ENCODE measurements at regions not wholly inside any gene's neighbourhood (a gene's known extent, or its start where the extent isn't known, plus 50 kb on each side); places are given as distances from the start of the nearest gene placed in this dataset.
"Not testable (repeated sequence)": the region's sequence is repeated elsewhere in the genome, so short reads cannot be mapped to it uniquely, and the experiment has no call there.

- ATAC-seq = no peak
- Mint-ChIP-seq H3K9me3 (peaks cover 7% of the 10 kb centered on the region), H3K36me3 (ENCODE audit: low read depth) (no peaks in the 10 kb centered on the region), H3K4me1 (no peaks in the 10 kb centered on the region), H3K4me3 (no peak overlapping the region), H3K27ac (no peak overlapping the region), H3K27me3 (no peaks in the 10 kb centered on the region)
- DNase-seq = no peak
These were observed 134.8 kb downstream of the INHBA start for GRCh38 chr7:41568135-41568534.

DNA sequence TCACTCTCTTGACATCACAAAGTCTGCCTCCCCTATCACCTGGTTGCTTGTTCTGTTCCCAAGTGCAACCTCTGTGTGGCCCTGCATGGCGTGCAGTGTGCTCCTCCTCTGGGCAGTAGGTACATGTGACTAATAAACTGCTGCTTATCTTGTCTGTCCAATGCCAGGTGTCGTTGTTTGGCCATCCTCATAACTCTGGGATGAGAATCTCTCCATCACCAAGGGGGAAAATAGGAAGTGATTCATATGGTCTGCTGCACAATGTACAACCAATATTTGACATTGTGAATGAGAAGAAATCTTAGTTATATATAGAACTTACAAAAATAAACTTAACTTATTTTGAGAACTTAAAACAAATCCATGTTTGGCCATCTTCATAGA is 135.2 kb downstream of the INHBA start:
- DNase-seq (no peak), ATAC-seq (no peak)
- Mint-ChIP-seq H3K4me1 (no peaks in the 10 kb centered on the region), H3K27me3 (no peaks in the 10 kb centered on the region), H3K9me3 (peaks cover 7% of the 10 kb centered on the region), H3K4me3 (no peak overlapping the region), H3K27ac (no peak overlapping the region), H3K36me3 (ENCODE audit: low read depth) (no peaks in the 10 kb centered on the region)

GRCh38 chr7:41567031-41567730 is 135.7 kb downstream of the INHBA start:
- H3K4me1 Mint-ChIP-seq = no peaks in the 10 kb centered on the region
- no peak overlapping the region for H3K27ac Mint-ChIP-seq
- no peaks in the 10 kb centered on the region for H3K36me3 Mint-ChIP-seq (ENCODE audit: low read depth)
- ATAC-seq (no peak), DNase-seq (no peak)
- H3K27me3 Mint-ChIP-seq = no peaks in the 10 kb centered on the region
- H3K9me3 Mint-ChIP-seq = peaks cover 7% of the 10 kb centered on the region
- no peak overlapping the region for H3K4me3 Mint-ChIP-seq

DNA sequence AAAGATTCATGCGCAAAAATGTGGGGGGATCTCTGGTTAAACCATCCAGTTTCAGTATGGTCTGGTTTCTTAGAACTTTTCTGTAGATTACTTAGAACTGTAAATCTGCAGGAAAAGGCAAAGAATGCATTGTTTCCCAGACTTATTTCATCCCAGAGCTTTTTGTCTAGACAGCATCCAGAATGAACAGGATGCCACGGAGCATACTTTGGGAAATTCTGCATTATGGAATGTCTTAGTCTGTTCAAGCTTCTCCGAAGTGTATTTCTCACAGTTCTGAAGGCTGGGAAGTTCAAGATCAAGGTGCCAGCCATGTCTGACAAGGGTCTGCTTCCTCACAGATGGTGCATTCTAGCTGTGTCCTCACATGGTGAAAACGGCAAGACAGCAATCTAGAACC is 136.3 kb downstream of the INHBA start:
- no peak overlapping the region for H3K27ac Mint-ChIP-seq
- peaks cover 7% of the 10 kb centered on the region for H3K9me3 Mint-ChIP-seq
- no peaks in the 10 kb centered on the region for H3K36me3 Mint-ChIP-seq (ENCODE audit: low read depth)
- no peaks in the 10 kb centered on the region for H3K4me1 Mint-ChIP-seq
- H3K27me3 Mint-ChIP-seq = no peaks in the 10 kb centered on the region
- ATAC-seq (no peak), DNase-seq (no peak)
- H3K4me3 Mint-ChIP-seq = no peak overlapping the region

DNA sequence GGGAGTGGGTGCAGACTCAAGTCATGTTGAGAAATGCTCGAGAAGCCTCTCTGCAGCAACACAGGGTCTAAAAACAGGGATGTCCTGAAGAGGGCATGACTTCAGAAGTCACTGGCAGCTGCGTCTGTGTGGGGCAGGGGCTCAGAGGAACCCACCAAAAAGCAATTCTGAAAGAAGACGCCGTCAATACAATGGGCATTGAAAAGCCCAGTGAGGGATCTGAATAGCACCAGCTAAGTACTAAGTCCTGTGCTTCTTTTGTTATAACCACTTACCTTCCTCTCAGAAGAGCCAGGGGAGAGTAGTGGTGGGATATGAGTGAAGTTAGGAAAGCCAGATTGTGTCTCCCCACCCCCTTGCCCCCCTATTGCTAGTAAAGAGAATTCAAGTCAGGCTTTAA is 137.2 kb downstream of the INHBA start:
- H3K4me1 Mint-ChIP-seq = no peaks in the 10 kb centered on the region
- H3K4me3 Mint-ChIP-seq = no peak overlapping the region
- H3K9me3 Mint-ChIP-seq = peaks cover 7% of the 10 kb centered on the region
- H3K27ac Mint-ChIP-seq = no peak overlapping the region
- no peaks in the 10 kb centered on the region for H3K27me3 Mint-ChIP-seq
- DNase-seq (no peak), ATAC-seq (no peak)
- H3K36me3 Mint-ChIP-seq (ENCODE audit: low read depth) = no peaks in the 10 kb centered on the region

DNA sequence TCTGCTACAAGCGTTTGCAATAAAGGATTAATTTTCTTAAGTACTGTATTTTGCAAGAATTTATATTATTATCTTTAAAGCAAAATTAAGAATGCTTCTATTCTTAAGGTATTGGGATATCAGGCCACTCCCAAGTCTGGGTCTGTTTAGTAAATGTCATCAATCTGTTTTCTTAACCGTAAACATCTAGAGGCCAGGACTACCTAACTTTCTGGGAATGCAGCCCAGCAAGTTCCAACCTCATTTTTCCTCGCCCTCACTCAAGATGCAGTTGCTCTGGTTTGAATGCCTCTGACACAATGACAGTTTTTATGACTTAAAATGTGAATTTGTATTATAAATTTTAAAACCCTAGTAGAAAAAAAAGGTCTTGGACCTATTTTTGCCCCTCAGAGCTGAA is 143.5 kb downstream of the INHBA start:
- Mint-ChIP-seq H3K4me3 (no peak overlapping the region), H3K4me1 (no peaks in the 10 kb centered on the region), H3K9me3 (peaks cover 8% of the 10 kb centered on the region), H3K27me3 (no peaks in the 10 kb centered on the region), H3K27ac (no peak overlapping the region), H3K36me3 (ENCODE audit: low read depth) (no peaks in the 10 kb centered on the region)
- DNase-seq = no peak
- no peak for ATAC-seq

GRCh38 chr7:41554481-41554880 is 148.4 kb downstream of the INHBA start:
- H3K27me3 Mint-ChIP-seq = no peaks in the 10 kb centered on the region
- H3K9me3 Mint-ChIP-seq = peaks cover 12% of the 10 kb centered on the region
- no peaks in the 10 kb centered on the region for H3K4me1 Mint-ChIP-seq
- DNase-seq (no peak), ATAC-seq (no peak)
- no peak overlapping the region for H3K4me3 Mint-ChIP-seq
- H3K36me3 Mint-ChIP-seq (ENCODE audit: low read depth) = no peaks in the 10 kb centered on the region
- no peak overlapping the region for H3K27ac Mint-ChIP-seq

DNA sequence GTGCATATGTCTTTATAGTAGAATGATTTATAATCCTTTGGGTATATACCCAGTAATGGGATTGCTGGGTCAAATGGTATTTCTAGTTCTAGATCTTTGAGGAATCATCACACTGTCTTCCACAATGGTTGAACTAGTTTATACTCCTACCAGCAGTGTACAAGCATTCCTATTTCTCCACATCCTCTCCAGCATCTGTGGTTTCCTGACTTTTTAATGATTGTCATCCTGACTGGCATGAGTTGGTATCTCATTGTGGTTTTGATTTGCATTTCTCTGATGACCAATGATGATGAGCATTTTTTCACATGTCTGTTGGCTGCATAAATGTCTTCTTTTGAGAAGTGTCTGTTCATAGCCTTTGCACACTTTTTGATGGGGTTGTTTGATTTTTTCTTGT is 152.8 kb downstream of the INHBA start:
- H3K36me3 Mint-ChIP-seq (ENCODE audit: low read depth); H3K4me1 Mint-ChIP-seq; DNase-seq; ATAC-seq; H3K27me3 Mint-ChIP-seq; H3K27ac Mint-ChIP-seq; H3K4me3 Mint-ChIP-seq; H3K9me3 Mint-ChIP-seq: not testable (repeated sequence)

DNA sequence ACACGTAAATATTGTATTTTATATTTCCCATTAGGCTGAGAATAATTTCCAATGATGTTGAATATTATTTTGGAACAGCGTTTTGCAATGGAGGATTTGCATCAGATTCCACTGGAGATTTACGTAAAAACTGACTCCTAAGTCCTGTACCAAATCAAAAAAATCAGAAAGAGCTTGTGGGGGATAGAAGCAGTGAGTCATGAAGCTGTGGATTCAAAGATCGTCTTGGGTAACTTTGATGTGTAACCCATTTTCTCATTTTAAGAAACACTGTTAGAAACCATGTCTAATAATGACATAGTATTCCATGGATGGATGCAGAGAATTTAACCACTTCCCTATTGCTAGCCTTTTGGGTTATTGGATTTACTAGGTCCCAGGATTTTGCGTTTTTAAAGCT is 158.6 kb downstream of the INHBA start:
- Mint-ChIP-seq H3K9me3 (no peaks in the 10 kb centered on the region), H3K4me1 (no peaks in the 10 kb centered on the region), H3K4me3 (no peak overlapping the region), H3K27ac (no peak overlapping the region), H3K36me3 (ENCODE audit: low read depth) (no peaks in the 10 kb centered on the region), H3K27me3 (no peaks in the 10 kb centered on the region)
- DNase-seq = no peak
- ATAC-seq = no peak

DNA sequence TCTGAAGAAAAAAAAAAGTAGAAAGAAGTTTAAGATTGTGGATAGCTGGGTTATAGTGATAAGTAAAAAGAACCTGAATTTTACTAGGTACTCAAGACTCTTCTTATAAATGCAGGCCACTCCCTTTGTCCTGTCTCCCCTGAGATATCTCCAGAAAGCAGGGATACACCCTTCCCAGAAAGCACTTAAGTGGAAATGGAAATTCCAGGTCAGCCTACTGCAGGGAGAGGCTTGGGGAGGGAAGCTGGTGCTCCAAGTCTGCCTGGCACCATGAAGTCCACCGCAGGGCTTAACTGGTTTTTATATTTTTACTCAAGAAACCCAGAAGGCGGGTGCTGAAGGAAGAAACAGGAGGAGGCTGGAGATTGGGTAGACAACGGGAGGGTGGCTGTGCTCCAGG is 162.3 kb downstream of the INHBA start:
- Mint-ChIP-seq H3K36me3 (ENCODE audit: low read depth) (no peaks in the 10 kb centered on the region), H3K27me3 (no peaks in the 10 kb centered on the region), H3K27ac (no peak overlapping the region), H3K4me1 (no peaks in the 10 kb centered on the region), H3K4me3 (no peak overlapping the region), H3K9me3 (no peaks in the 10 kb centered on the region)
- DNase-seq (no peak), ATAC-seq (no peak)

GRCh38 chr7:41538810-41539724 is 163.8 kb downstream of the INHBA start:
- Mint-ChIP-seq H3K4me3 (no peak overlapping the region), H3K4me1 (no peaks in the 10 kb centered on the region), H3K27me3 (no peaks in the 10 kb centered on the region), H3K9me3 (no peaks in the 10 kb centered on the region), H3K36me3 (ENCODE audit: low read depth) (no peaks in the 10 kb centered on the region), H3K27ac (no peak overlapping the region)
- DNase-seq (no peak), ATAC-seq (no peak)

- ATAC-seq (no peak), DNase-seq (no peak)
- H3K9me3 Mint-ChIP-seq = no peaks in the 10 kb centered on the region
- no peak overlapping the region for H3K27ac Mint-ChIP-seq
- no peaks in the 10 kb centered on the region for H3K36me3 Mint-ChIP-seq (ENCODE audit: low read depth)
- H3K4me3 Mint-ChIP-seq = no peak overlapping the region
- H3K27me3 Mint-ChIP-seq = no peaks in the 10 kb centered on the region
- no peaks in the 10 kb centered on the region for H3K4me1 Mint-ChIP-seq
These were observed 165.8 kb downstream of the INHBA start for GRCh38 chr7:41536873-41537665.

GRCh38 chr7:41536122-41536872 is 166.6 kb downstream of the INHBA start:
- Mint-ChIP-seq H3K36me3 (ENCODE audit: low read depth) (no peaks in the 10 kb centered on the region), H3K27me3 (no peaks in the 10 kb centered on the region), H3K9me3 (no peaks in the 10 kb centered on the region), H3K4me1 (no peaks in the 10 kb centered on the region), H3K27ac (no peak overlapping the region), H3K4me3 (no peak overlapping the region)
- ATAC-seq = no peak
- no peak for DNase-seq

DNA sequence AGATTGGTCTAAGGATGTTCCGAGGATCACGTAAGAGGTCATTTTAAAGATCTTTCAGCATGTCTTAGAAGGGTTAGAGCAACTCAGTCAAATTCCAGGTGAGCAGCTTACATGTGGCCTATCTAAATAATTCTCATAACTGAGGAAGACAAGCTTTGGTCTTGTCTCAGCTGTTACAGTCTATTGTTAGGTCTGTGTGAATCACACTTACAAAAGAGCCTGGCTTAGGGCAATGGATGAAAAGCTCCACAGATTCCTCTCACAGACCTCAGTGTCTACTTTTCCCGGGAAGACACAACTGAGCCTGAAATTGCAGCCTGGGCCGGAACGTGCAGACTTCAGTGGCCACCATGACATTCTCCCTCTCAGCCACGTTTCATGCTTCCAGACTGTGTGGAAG is 173.1 kb downstream of the INHBA start:
- no peaks in the 10 kb centered on the region for H3K4me1 Mint-ChIP-seq
- ATAC-seq = no peak
- DNase-seq = no peak
- H3K36me3 Mint-ChIP-seq (ENCODE audit: low read depth) = no peaks in the 10 kb centered on the region
- no peak overlapping the region for H3K27ac Mint-ChIP-seq
- H3K27me3 Mint-ChIP-seq = no peaks in the 10 kb centered on the region
- H3K9me3 Mint-ChIP-seq = peaks cover 4% of the 10 kb centered on the region
- H3K4me3 Mint-ChIP-seq = no peak overlapping the region

All from activated naive CD8-positive, alpha-beta T cell treated with anti-CD3 and anti-CD28 coated beads, Interleukin-2, amount 50 U/mL, for 24 hours (primary cell).